Keratinocyte (primary cell): ENCODE measurements at regions not wholly inside any gene's neighbourhood (a gene's known extent, or its start where the extent isn't known, plus 50 kb on each side); places are given as distances from the start of the nearest gene placed in this dataset.

Source experiments
- DNase-seq: peaks from one replicate; pipeline ENCODE4 v3.0.0-alpha.2; 2011; ENCODE audit warnings: low read depth, missing footprints, low spot score
- FAIRE-seq: peaks from 2 replicates; lab custom pipeline; 2011; peaks lifted over from hg19 to GRCh38; lab: Jason Lieb, UNC
- H2AFZ ChIP-seq: 2 replicates; pipeline ENCODE4 v1.6.0; 2012; ENCODE audit warnings: low read length, control low read depth, inconsistent platforms; ENCODE audit not compliant: control insufficient read depth
- H3K27ac ChIP-seq: 2 replicates; pipeline ENCODE4 v1.5.1; 2011; ENCODE audit warnings: low read length; ENCODE audit not compliant: control insufficient read depth, insufficient read depth
- H3K27me3 ChIP-seq: 3 replicates; pipeline ENCODE4 v1.6.0; 2011; ENCODE audit warnings: low read length; ENCODE audit not compliant: control insufficient read depth, insufficient read depth; ENCODE audit errors: extremely low read depth
- H3K36me3 ChIP-seq, 2 experiments: 2 replicates in 1 of 2; 3 replicates in 1 of 2; pipeline ENCODE4 v1.5.1; 2011; ENCODE audit warnings: low read length in 2 of 2, mild to moderate bottlenecking in 1 of 2; ENCODE audit not compliant: control insufficient read depth in 2 of 2, insufficient read depth in 2 of 2; ENCODE audit errors: extremely low read depth in 1 of 2
- H3K4me1 ChIP-seq: 3 replicates; pipeline ENCODE4 v1.5.1; 2011; ENCODE audit warnings: low read length; ENCODE audit not compliant: control insufficient read depth, insufficient read depth; ENCODE audit errors: extremely low read depth
- H3K4me2 ChIP-seq: 3 replicates; pipeline ENCODE4 v1.6.0; 2011; ENCODE audit warnings: low read depth, low read length; ENCODE audit not compliant: control insufficient read depth, insufficient read depth; ENCODE audit errors: extremely low read depth
- H3K4me3 ChIP-seq, 3 experiments: fragments of 200-600 bp in 1 of 3; sonication (generic) in 1 of 3; 2 replicates in 2 of 3; 3 replicates in 1 of 3; pipeline ENCODE4 v1.5.1; 2011 to 2016; ENCODE audit warnings: low read length in 3 of 3, mild to moderate bottlenecking in 3 of 3, control low read depth in 2 of 3, inconsistent platforms in 1 of 3, low read depth in 1 of 3, mixed read lengths in 1 of 3, mixed run types in 1 of 3, moderate library complexity in 1 of 3; ENCODE audit not compliant: control insufficient read depth in 2 of 3, insufficient read depth in 2 of 3; ENCODE audit errors: extremely low read depth in 1 of 3
- H3K79me2 ChIP-seq: 2 replicates; pipeline ENCODE4 v1.6.0; 2012; ENCODE audit warnings: low read length; ENCODE audit not compliant: control insufficient read depth, insufficient read depth
- H3K9ac ChIP-seq: 3 replicates; pipeline ENCODE4 v1.6.0; 2011; ENCODE audit warnings: low read length; ENCODE audit not compliant: control insufficient read depth, insufficient read depth; ENCODE audit errors: extremely low read depth
- H3K9me1 ChIP-seq: 3 replicates; pipeline ENCODE4 v1.6.0; 2011; ENCODE audit warnings: low read length; ENCODE audit not compliant: control insufficient read depth, insufficient read depth; ENCODE audit errors: extremely low read depth
- H3K9me3 ChIP-seq: 2 replicates; pipeline ENCODE4 v1.5.1; 2012; ENCODE audit warnings: low read depth, low read length; ENCODE audit not compliant: control insufficient read depth
- H4K20me1 ChIP-seq: 3 replicates; pipeline ENCODE4 v1.6.0; 2011; ENCODE audit warnings: low read length; ENCODE audit not compliant: control insufficient read depth, insufficient read depth; ENCODE audit errors: extremely low read depth
- EZH2 ChIP-seq: IDR thresholded peaks from one replicate; pipeline ENCODE4 v1.6.1; 2012; ENCODE audit warnings: inconsistent platforms, mild to moderate bottlenecking, low read length, moderate library complexity
- dilution Hi-C: fragments of 300-500 bp; cut with MboI; formaldehyde crosslinking; loops from one replicate; pipeline ENCODE4 v1.7.0; 2020; ENCODE audit warnings: low sequenced_read_pairs; ENCODE audit not compliant: extremely low pct_ligation_motif_present
- TF ChIP-seq, protein P1 (sequence below), 3 experiments: IDR thresholded peaks in 1 of 3; conservative IDR thresholded peaks in 1 of 3; optimal IDR thresholded peaks in 1 of 3; 2 replicates in 2 of 3; 3 replicates in 1 of 3; pipeline versions ENCODE3 to v1.5.1; 2011; ENCODE audit warnings: low read length in 3 of 3, mild to moderate bottlenecking in 3 of 3, moderate library complexity in 2 of 3, control low read depth in 1 of 3, inconsistent platforms in 1 of 3; ENCODE audit not compliant: insufficient read depth in 2 of 3; ENCODE audit errors: extremely low read depth in 1 of 3

DNA sequence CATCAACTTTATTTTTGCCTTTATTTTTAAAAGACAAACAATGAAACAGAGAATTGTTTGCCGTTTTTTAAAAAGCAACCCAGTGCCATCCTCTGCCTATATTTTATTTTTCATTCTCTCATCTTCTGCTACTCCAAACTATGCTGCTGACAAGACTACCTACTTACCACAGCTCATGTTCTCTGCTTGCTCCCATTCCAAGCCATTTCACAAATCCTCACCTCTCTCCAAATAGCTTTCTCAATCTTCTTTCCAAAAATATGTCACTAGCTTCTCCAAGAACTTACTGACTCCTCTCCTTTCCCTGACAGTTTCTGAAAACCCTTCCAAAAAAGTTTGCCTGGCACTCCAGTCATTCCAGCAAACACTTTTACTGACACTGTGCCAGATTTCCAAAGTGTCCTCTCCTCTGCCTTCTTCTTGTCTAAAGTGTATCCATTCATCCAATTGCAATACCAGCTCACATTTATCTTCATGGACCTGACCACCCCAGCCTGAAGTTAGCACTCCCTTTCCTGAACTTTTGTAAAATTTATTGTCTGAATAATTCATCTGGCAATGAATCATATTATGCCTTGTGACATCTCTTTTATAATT, 766.5 kb upstream of the B3GALT2 start:
- Histone ChIP-seq H3K9me1 (no peaks in the 10 kb centered on the region), H3K27ac (no peak overlapping the region), H3K79me2 (no peaks in the 10 kb centered on the region), H3K4me3 (no peak overlapping the region), H3K9ac (no peak overlapping the region), H3K36me3 (no peaks in the 10 kb centered on the region), H4K20me1 (no peaks in the 10 kb centered on the region), H3K4me2 (no peak overlapping the region), H2AFZ (no peak overlapping the region), H3K27me3 (no peaks in the 10 kb centered on the region), H3K9me3 (no peaks in the 10 kb centered on the region), H3K4me1 (peaks cover 5% of the 10 kb centered on the region)
- DNase-seq (no peak), FAIRE-seq (no peak)
- no peak for TF ChIP-seq EZH2
- TF ChIP-seq, protein P1, sequence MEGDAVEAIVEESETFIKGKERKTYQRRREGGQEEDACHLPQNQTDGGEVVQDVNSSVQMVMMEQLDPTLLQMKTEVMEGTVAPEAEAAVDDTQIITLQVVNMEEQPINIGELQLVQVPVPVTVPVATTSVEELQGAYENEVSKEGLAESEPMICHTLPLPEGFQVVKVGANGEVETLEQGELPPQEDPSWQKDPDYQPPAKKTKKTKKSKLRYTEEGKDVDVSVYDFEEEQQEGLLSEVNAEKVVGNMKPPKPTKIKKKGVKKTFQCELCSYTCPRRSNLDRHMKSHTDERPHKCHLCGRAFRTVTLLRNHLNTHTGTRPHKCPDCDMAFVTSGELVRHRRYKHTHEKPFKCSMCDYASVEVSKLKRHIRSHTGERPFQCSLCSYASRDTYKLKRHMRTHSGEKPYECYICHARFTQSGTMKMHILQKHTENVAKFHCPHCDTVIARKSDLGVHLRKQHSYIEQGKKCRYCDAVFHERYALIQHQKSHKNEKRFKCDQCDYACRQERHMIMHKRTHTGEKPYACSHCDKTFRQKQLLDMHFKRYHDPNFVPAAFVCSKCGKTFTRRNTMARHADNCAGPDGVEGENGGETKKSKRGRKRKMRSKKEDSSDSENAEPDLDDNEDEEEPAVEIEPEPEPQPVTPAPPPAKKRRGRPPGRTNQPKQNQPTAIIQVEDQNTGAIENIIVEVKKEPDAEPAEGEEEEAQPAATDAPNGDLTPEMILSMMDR (optimal IDR thresholded peaks at IDR 0.05 in 1 of 3, IDR thresholded peaks at IDR 0.05 in 1 of 3, conservative IDR thresholded peaks at IDR 0.05 in 1 of 3; ENCODE audit: extremely low read depth in 1 of 3, insufficient read depth in 2 of 3, low read length in 3 of 3) = no peak
- dilution Hi-C loops = no loop called here

DNA sequence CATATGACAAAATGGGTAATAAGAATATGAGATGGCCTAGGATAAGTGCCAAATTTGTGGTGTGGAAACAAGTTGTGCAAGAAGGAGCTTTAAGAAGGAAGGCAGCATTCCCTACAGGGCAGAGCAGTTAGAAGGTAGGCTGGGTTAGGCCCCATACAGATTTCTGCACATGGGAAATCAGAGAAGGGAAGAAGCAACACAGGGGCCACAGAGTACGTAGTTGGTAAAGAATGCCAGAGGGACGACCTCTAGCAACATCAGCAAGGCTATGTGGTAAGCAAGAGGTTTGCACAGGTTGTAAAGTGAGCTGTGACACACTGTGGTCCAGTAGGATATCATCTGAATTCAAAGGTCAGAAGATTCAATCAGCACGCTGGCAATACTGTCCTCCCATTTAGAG, 765.6 kb upstream of the B3GALT2 start:
- Histone ChIP-seq H3K79me2 (no peaks in the 10 kb centered on the region), H3K27me3 (no peaks in the 10 kb centered on the region), H3K9me1 (no peaks in the 10 kb centered on the region), H3K4me3 (no peak overlapping the region), H3K4me2 (no peak overlapping the region), H3K27ac (no peak overlapping the region), H3K9ac (no peak overlapping the region), H3K36me3 (no peaks in the 10 kb centered on the region), H3K4me1 (no peaks in the 10 kb centered on the region), H2AFZ (no peak overlapping the region), H3K9me3 (no peaks in the 10 kb centered on the region), H4K20me1 (no peaks in the 10 kb centered on the region)
- TF ChIP-seq, protein P1 (optimal IDR thresholded peaks at IDR 0.05 in 1 of 3, IDR thresholded peaks at IDR 0.05 in 1 of 3, conservative IDR thresholded peaks at IDR 0.05 in 1 of 3; ENCODE audit: extremely low read depth in 1 of 3, insufficient read depth in 2 of 3, low read length in 3 of 3) = no peak
- TF ChIP-seq EZH2 = no peak
- no peak for DNase-seq
- FAIRE-seq = no peak
- dilution Hi-C loops = no loop called here
